A673 (cell line): ENCODE measurements at regions not wholly inside any gene's neighbourhood (a gene's known extent, or its start where the extent isn't known, plus 50 kb on each side); places are given as distances from the start of the nearest gene placed in this dataset.
"Not testable (repeated sequence)": the region's sequence is repeated elsewhere in the genome, so short reads cannot be mapped to it uniquely, and the experiment has no call there.

Experiments used
- BruUV-seq: library from RNA; stranded (reverse); fragments of 400-500 nt; replicated peaks from 2 replicates; lab custom pipeline; 2021; lab: Mats Ljungman, UMichigan
- CTCF ChIA-PET: fragments of 300-600 bp; sonication (Branson Sonifier 250); formaldehyde crosslinking; loops from one replicate; lab custom pipeline; 2022; ENCODE audit warnings: antibody characterized with exemption; lab: Charles Lee
- POLR2A ChIA-PET: fragments of 300-600 bp; sonication (Branson Sonifier 250); formaldehyde crosslinking; loops from one replicate; lab custom pipeline; 2022; ENCODE audit warnings: antibody characterized with exemption; ENCODE audit not compliant: low non-redundant PET; lab: Charles Lee
- DNase-seq: peaks from one replicate; pipeline ENCODE4 v3.0.0-alpha.2; 2015; ENCODE audit warnings: low spot score
- H3K27ac ChIP-seq: fragments of 200-600 bp; sonication (generic); 2 replicates; pipeline ENCODE4 v1.5.1; 2016; ENCODE audit warnings: mixed run types, low read depth, mild to moderate bottlenecking, mixed read lengths, antibody characterized with exemption, low read length; ENCODE audit not compliant: poor library complexity, severe bottlenecking
- H3K27me3 ChIP-seq: fragments of 200-600 bp; sonication (generic); replicated peaks from 2 replicates; pipeline ENCODE4 v1.6.1; 2017; ENCODE audit warnings: mixed run types, low read depth, mild to moderate bottlenecking, mixed read lengths, antibody characterized with exemption, low read length; ENCODE audit not compliant: insufficient read depth, poor library complexity
- H3K36me3 ChIP-seq: fragments of 200-600 bp; sonication (generic); 2 replicates; pipeline ENCODE4 v1.6.1; 2016; ENCODE audit warnings: mixed run types, mild to moderate bottlenecking, mixed read lengths, antibody characterized with exemption, low read length; ENCODE audit not compliant: insufficient read depth, poor library complexity, severe bottlenecking
- H3K4me1 ChIP-seq: fragments of 200-600 bp; sonication (generic); 2 replicates; pipeline ENCODE4 v1.6.1; 2017; ENCODE audit warnings: mixed run types, mild to moderate bottlenecking, mixed read lengths, antibody characterized with exemption, low read length; ENCODE audit not compliant: insufficient read depth, poor library complexity, severe bottlenecking
- H3K4me3 ChIP-seq: fragments of 200-600 bp; sonication (generic); 2 replicates; pipeline ENCODE4 v1.5.1; 2016; ENCODE audit warnings: low read depth, mixed run types, mild to moderate bottlenecking, mixed read lengths, low read length; ENCODE audit not compliant: poor library complexity, severe bottlenecking
- H3K9me3 ChIP-seq: fragments of 200-600 bp; sonication (generic); 2 replicates; pipeline ENCODE4 v1.6.1; 2016; ENCODE audit warnings: mixed run types, low read depth, mild to moderate bottlenecking, mixed read lengths, antibody characterized with exemption, low read length; ENCODE audit not compliant: poor library complexity, severe bottlenecking
- CTCF ChIP-seq: fragments of 300-800, 200-600 bp; sonication (generic); conservative IDR thresholded peaks from 2 replicates; pipeline ENCODE4 v1.5.1; 2017; ENCODE audit warnings: low read depth, mild to moderate bottlenecking, antibody characterized with exemption, low read length, moderate library complexity, mixed read lengths
- EZH2 ChIP-seq: fragments of 200-600 bp; sonication (generic); IDR thresholded peaks from 2 replicates; pipeline ENCODE4 v1.6.1; 2017; ENCODE audit warnings: borderline replicate concordance, low read depth, mild to moderate bottlenecking, mixed read lengths, antibody characterized with exemption, low read length; ENCODE audit not compliant: poor library complexity, severe bottlenecking
- intact Hi-C: fragments of 100-400 bp; cut with micrococcal nuclease; formaldehyde crosslinking; loops from one replicate; pipeline ENCODE4 v1.10.0; 2022; ENCODE audit not compliant: unreplicated experiment

GRCh38 chr21:35982717-35983116 is 77.6 kb downstream of the SETD4 start:
- peaks cover under 1% of the 10 kb centered on the region for H3K4me1 ChIP-seq
- no peak overlapping the region for H3K27ac ChIP-seq
- intact Hi-C loops: no loop called here
- CTCF ChIA-PET: no interaction called here
- POLR2A ChIA-PET: no interaction called here
- no peaks in the 10 kb centered on the region for H3K36me3 ChIP-seq
- peaks cover 4% of the 10 kb centered on the region for H3K27me3 ChIP-seq
- BruUV-seq: no TSS peak
- H3K9me3 ChIP-seq: no peaks in the 10 kb centered on the region
- no peak for TF ChIP-seq CTCF
- TF ChIP-seq EZH2: no peak
- no peak for DNase-seq
- no peak overlapping the region for H3K4me3 ChIP-seq

- ChIA-PET CTCF (no interaction called here), POLR2A (interaction anchor here (0.7 kb wide), 1 partner anchor 67 kb away, joined by 3 read pairs; no protein-coding TSS in a partner anchor)
- H3K36me3 ChIP-seq: no peaks in the 10 kb centered on the region
- no peak overlapping the region for H3K4me3 ChIP-seq
- intact Hi-C loops: no loop called here
- no peaks in the 10 kb centered on the region for H3K4me1 ChIP-seq
- no peak for TF ChIP-seq EZH2
- TF ChIP-seq CTCF: no peak
- no peaks in the 10 kb centered on the region for H3K9me3 ChIP-seq
- BruUV-seq: no TSS peak
- H3K27ac ChIP-seq: no peak overlapping the region
- DNase-seq: no peak
- H3K27me3 ChIP-seq: peaks cover 4% of the 10 kb centered on the region
These were observed 78.7 kb downstream of the SETD4 start for GRCh38 chr21:35981514-35982070.

GRCh38 chr21:35980821-35981220 is 79.5 kb downstream of the SETD4 start:
- no peaks in the 10 kb centered on the region for H3K36me3 ChIP-seq
- CTCF ChIA-PET: no interaction called here
- TF ChIP-seq CTCF (no peak), EZH2 (no peak)
- no peak for DNase-seq
- no peak overlapping the region for H3K4me3 ChIP-seq
- BruUV-seq: no TSS peak
- intact Hi-C loops: no loop called here
- H3K27ac ChIP-seq: no peak overlapping the region
- peaks cover 4% of the 10 kb centered on the region for H3K27me3 ChIP-seq
- POLR2A ChIA-PET: no interaction called here
- H3K9me3 ChIP-seq: no peaks in the 10 kb centered on the region
- H3K4me1 ChIP-seq: no peaks in the 10 kb centered on the region

- H3K4me3 ChIP-seq, POLR2A ChIA-PET, H3K9me3 ChIP-seq, H3K36me3 ChIP-seq, H3K27ac ChIP-seq, BruUV-seq, CTCF ChIA-PET, intact Hi-C loops, H3K27me3 ChIP-seq, H3K4me1 ChIP-seq, DNase-seq: not testable (repeated sequence)
These were observed 82.5 kb downstream of the SETD4 start for GRCh38 chr21:35977860-35978259.
